Activated T-helper 1 cell treated with anti-CD3 and anti-CD28 coated beads, Interleukin-12 subunit alpha, Interleukin-12 subunit beta, Interleukin-2, Interleukin-4 antibody, amounts not matched to agents 30 ng/mL and 10 ng/mL and 1 ng/mL, durations not matched to agents 14 hours and 24 hours and 36 hours (primary cell): ENCODE measurements at regions not wholly inside any gene's neighbourhood (a gene's known extent, or its start where the extent isn't known, plus 50 kb on each side); places are given as distances from the start of the nearest gene placed in this dataset.

Source experiments
- DNase-seq: peaks from one replicate; pipeline ENCODE4 v3.0.0; 2021; ENCODE audit warnings: low spot score
- H3K27ac Mint-ChIP-seq: one replicate; pipeline ENCODE4 v1.8.0; 2021; ENCODE audit warnings: mild to moderate bottlenecking, mixed read lengths
- H3K27me3 Mint-ChIP-seq: one replicate; pipeline ENCODE4 v1.8.0; 2022; ENCODE audit warnings: mild to moderate bottlenecking, moderate library complexity, mixed read lengths; ENCODE audit not compliant: insufficient read depth
- H3K36me3 Mint-ChIP-seq: one replicate; pipeline ENCODE4 v1.8.0; 2021; ENCODE audit warnings: low read depth, mixed read lengths
- H3K4me1 Mint-ChIP-seq: one replicate; pipeline ENCODE4 v1.8.0; 2021; ENCODE audit warnings: low read depth, mixed read lengths
- H3K4me3 Mint-ChIP-seq: one replicate; pipeline ENCODE4 v1.8.0; 2021; ENCODE audit warnings: mild to moderate bottlenecking, moderate library complexity, mixed read lengths
- H3K9me3 Mint-ChIP-seq: one replicate; pipeline ENCODE4 v1.8.0; 2021; ENCODE audit warnings: mixed read lengths
- intact Hi-C: fragments of 100-400 bp; cut with micrococcal nuclease; formaldehyde crosslinking; loops from one replicate; pipeline ENCODE4 v1.15.1; 2024

DNA sequence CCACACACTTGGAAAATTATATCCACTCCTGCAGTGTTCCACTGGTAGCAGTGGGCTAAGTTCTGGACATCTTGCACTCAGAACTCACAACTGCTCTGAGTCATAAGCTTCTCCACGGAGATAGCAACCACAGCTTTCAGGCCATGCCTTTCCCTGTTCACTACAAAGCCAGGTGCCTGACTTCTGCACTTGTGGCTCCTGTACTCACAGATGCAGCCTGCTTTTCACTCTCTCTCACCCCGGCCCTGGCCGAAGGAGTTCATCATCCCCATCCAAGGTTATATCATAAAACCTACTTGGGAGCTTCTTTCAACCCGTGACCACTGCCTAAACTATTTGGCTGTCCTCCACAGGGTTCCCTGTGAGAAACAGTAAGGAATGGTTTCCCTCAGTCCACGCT lies 999.4 kb downstream of the GLUD2 start:
- no peaks in the 10 kb centered on the region for H3K27me3 Mint-ChIP-seq
- no peaks in the 10 kb centered on the region for H3K36me3 Mint-ChIP-seq
- H3K27ac Mint-ChIP-seq: no peak overlapping the region
- intact Hi-C loops: no loop called here
- H3K9me3 Mint-ChIP-seq: no peaks in the 10 kb centered on the region
- no peak overlapping the region for H3K4me3 Mint-ChIP-seq
- no peaks in the 10 kb centered on the region for H3K4me1 Mint-ChIP-seq
- no peak for DNase-seq

DNA sequence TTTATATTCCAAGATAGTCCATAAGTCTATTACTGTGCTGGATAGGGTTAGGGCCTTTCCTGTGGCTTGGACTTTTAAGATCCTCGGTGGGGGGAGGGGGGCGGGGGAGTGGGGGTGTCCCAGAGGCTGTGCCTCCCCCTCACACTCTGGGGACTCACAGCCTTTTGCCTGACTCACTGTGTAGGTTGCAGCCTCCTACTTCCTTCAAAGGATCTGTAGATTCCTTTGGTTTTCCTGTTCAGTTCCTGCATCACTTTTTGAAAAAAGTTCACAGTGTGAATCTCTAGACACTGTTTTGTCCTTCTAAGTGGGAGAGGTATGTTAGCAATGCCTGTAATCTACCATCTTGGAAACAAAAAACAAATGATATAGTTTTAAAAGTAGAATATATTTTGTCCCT lies 999.9 kb downstream of the GLUD2 start:
- no peaks in the 10 kb centered on the region for H3K9me3 Mint-ChIP-seq
- no peak overlapping the region for H3K4me3 Mint-ChIP-seq
- no peak for DNase-seq
- no peaks in the 10 kb centered on the region for H3K27me3 Mint-ChIP-seq
- intact Hi-C loops: no loop called here
- no peaks in the 10 kb centered on the region for H3K36me3 Mint-ChIP-seq
- H3K27ac Mint-ChIP-seq: no peak overlapping the region
- no peaks in the 10 kb centered on the region for H3K4me1 Mint-ChIP-seq

GRCh38 chrX:122055460-122055859 lies 1008.0 kb downstream of the GLUD2 start:
- intact Hi-C loops: no loop called here
- H3K36me3 Mint-ChIP-seq: no peaks in the 10 kb centered on the region
- no peak overlapping the region for H3K4me3 Mint-ChIP-seq
- H3K9me3 Mint-ChIP-seq: no peaks in the 10 kb centered on the region
- H3K27me3 Mint-ChIP-seq: no peaks in the 10 kb centered on the region
- no peak for DNase-seq
- H3K4me1 Mint-ChIP-seq: no peaks in the 10 kb centered on the region
- no peak overlapping the region for H3K27ac Mint-ChIP-seq

DNA sequence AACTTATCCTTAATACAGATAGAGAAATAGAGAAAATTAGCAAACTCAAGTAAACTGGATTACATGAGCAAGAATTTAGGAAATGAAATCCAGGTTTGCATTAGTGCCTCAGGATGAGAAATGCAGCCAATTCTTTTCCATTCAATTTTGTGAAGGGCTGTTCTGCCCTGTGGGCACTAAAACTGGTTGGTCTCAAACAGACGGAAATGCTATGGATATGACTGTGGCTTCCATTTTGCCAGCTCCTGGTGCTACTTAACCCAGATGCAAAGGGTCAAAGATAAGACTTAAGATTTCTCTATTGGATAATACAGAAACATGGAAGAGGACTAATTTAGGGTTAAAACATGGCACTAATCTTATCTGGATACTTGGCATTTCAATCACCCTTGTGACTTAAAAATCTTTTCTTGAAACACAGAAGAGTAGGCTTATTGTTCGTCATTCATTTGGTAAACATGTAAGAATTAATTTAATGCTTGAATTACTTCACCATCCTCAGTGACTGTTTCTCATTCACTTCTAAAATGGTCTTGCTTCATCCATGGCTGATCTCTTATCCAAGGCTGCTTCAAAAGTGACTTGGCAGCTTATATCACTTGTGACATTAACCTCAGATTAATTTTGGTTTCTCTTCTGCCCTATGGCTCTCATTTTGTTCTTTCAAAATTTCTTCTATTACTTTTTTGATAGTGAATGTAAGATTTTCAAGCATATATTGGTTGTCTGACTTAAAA lies 1008.7 kb downstream of the GLUD2 start:
- H3K4me1 Mint-ChIP-seq: no peaks in the 10 kb centered on the region
- DNase-seq: no peak
- intact Hi-C loops: no loop called here
- H3K9me3 Mint-ChIP-seq: no peaks in the 10 kb centered on the region
- no peak overlapping the region for H3K4me3 Mint-ChIP-seq
- H3K27ac Mint-ChIP-seq: no peak overlapping the region
- H3K36me3 Mint-ChIP-seq: no peaks in the 10 kb centered on the region
- no peaks in the 10 kb centered on the region for H3K27me3 Mint-ChIP-seq

GRCh38 chrX:122076241-122076640 lies 1028.8 kb downstream of the GLUD2 start:
- intact Hi-C loops: no loop called here
- Mint-ChIP-seq H3K4me1 (no peaks in the 10 kb centered on the region), H3K36me3 (no peaks in the 10 kb centered on the region), H3K4me3 (no peak overlapping the region), H3K9me3 (no peaks in the 10 kb centered on the region), H3K27me3 (no peaks in the 10 kb centered on the region), H3K27ac (no peak overlapping the region)
- DNase-seq: no peak

GRCh38 chrX:122078079-122078478 lies 1030.7 kb downstream of the GLUD2 start:
- no peak for DNase-seq
- intact Hi-C loops: no loop called here
- H3K9me3 Mint-ChIP-seq: no peaks in the 10 kb centered on the region
- no peaks in the 10 kb centered on the region for H3K4me1 Mint-ChIP-seq
- H3K4me3 Mint-ChIP-seq: no peak overlapping the region
- no peaks in the 10 kb centered on the region for H3K36me3 Mint-ChIP-seq
- no peaks in the 10 kb centered on the region for H3K27me3 Mint-ChIP-seq
- no peak overlapping the region for H3K27ac Mint-ChIP-seq

GRCh38 chrX:122087341-122087740 lies 1039.9 kb downstream of the GLUD2 start:
- no peak for DNase-seq
- Mint-ChIP-seq H3K27me3 (no peaks in the 10 kb centered on the region), H3K4me1 (no peaks in the 10 kb centered on the region), H3K27ac (no peak overlapping the region), H3K36me3 (no peaks in the 10 kb centered on the region), H3K9me3 (no peaks in the 10 kb centered on the region), H3K4me3 (no peak overlapping the region)
- intact Hi-C loops: no loop called here

DNA sequence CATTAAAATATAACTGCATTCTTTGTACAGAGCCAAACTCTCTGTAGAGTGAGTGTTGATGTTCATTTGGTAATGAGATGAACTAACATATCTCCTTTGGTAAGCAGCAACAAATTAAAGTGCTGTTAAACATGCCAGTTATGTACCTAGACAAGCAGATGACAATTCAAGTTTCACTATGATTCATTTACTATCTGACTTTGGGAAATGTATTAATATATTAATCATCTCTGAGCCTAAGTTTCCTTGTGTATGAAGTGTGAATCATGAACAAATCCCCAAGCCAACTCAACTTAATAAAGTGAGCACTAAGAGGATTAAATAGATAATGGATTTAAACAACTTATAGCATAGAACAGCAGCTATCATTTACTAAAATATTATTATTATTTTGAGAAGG lies 1044.2 kb downstream of the GLUD2 start:
- no peaks in the 10 kb centered on the region for H3K36me3 Mint-ChIP-seq
- intact Hi-C loops: no loop called here
- H3K9me3 Mint-ChIP-seq: no peaks in the 10 kb centered on the region
- no peak overlapping the region for H3K27ac Mint-ChIP-seq
- no peak for DNase-seq
- H3K4me3 Mint-ChIP-seq: no peak overlapping the region
- H3K27me3 Mint-ChIP-seq: no peaks in the 10 kb centered on the region
- H3K4me1 Mint-ChIP-seq: no peaks in the 10 kb centered on the region

DNA sequence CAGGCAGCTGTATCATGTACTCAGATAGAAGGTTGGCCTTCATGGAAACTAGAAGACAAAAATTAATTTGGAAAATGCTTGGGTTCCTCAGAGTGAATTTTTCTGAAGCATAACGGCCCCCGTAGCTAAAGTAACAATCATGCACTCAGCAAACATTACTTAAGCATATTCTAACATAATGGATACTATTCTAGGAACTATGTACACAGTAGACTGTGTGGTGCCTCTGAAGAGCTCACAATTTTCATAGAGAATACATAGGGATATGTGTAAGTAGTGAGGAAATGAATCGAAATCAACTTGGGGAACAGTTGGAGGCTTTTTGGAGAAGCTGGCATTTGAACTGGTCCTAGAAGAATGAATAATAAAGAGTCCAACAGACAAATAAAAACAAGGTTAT lies 1045.0 kb downstream of the GLUD2 start:
- intact Hi-C loops: no loop called here
- Mint-ChIP-seq H3K4me1 (no peaks in the 10 kb centered on the region), H3K9me3 (no peaks in the 10 kb centered on the region), H3K4me3 (no peak overlapping the region), H3K27ac (no peak overlapping the region), H3K27me3 (no peaks in the 10 kb centered on the region), H3K36me3 (no peaks in the 10 kb centered on the region)
- DNase-seq: no peak

GRCh38 chrX:122092978-122093377 lies 1045.6 kb downstream of the GLUD2 start:
- no peak for DNase-seq
- Mint-ChIP-seq H3K4me3 (no peak overlapping the region), H3K27me3 (no peaks in the 10 kb centered on the region), H3K9me3 (no peaks in the 10 kb centered on the region), H3K27ac (no peak overlapping the region), H3K4me1 (no peaks in the 10 kb centered on the region), H3K36me3 (no peaks in the 10 kb centered on the region)
- intact Hi-C loops: no loop called here

DNA sequence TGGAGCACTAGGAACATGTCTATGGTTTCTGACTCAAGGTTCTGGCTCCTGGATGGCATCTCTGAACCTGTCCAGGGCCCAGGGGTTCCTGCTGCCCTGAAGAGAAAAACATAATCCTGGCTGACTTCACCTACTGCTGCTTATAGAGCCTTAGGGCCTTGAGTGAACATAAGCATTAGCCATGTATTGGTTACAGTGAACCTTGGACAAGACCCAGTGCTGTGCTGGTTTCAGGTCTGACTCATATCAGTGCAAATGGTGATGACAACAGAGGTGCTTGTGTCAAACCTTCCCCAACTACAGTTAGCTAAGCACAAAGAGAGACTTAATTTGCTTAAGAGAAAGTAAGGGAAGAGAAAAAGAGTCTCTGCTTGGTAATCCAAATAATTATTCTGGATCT lies 1047.2 kb downstream of the GLUD2 start:
- H3K4me1 Mint-ChIP-seq: no peaks in the 10 kb centered on the region
- H3K36me3 Mint-ChIP-seq: no peaks in the 10 kb centered on the region
- no peak for DNase-seq
- H3K4me3 Mint-ChIP-seq: no peak overlapping the region
- intact Hi-C loops: no loop called here
- H3K9me3 Mint-ChIP-seq: no peaks in the 10 kb centered on the region
- no peaks in the 10 kb centered on the region for H3K27me3 Mint-ChIP-seq
- no peak overlapping the region for H3K27ac Mint-ChIP-seq

DNA sequence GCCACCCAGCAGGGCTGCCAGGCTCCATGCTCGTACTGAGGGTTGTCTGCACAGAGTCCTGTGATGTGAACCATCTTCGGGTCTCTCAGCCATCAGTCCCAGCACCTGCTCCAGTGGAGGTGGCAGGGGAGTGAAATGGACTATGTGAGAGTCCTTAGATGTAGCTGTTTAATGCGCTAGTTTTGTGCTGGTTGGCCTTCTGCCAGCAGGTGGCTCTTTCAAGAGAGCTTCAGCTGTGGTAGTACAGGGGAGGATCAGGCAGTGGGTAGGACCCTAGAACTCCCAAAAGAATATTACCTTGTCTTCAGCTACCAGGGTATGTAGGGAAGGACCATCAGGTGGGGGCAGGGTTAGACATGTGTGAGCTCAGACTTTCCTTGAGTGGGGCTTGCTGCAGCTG lies 1066.0 kb downstream of the GLUD2 start:
- Mint-ChIP-seq H3K9me3 (no peaks in the 10 kb centered on the region), H3K4me1 (no peaks in the 10 kb centered on the region), H3K36me3 (no peaks in the 10 kb centered on the region), H3K27me3 (no peaks in the 10 kb centered on the region), H3K27ac (no peak overlapping the region), H3K4me3 (no peak overlapping the region)
- DNase-seq: no peak
- intact Hi-C loops: no loop called here

- no peak for DNase-seq
- Mint-ChIP-seq H3K9me3 (no peaks in the 10 kb centered on the region), H3K36me3 (no peaks in the 10 kb centered on the region), H3K4me3 (no peak overlapping the region), H3K4me1 (no peaks in the 10 kb centered on the region), H3K27ac (no peak overlapping the region), H3K27me3 (no peaks in the 10 kb centered on the region)
- intact Hi-C loops: no loop called here
Observed at GRCh38 chrX:122113896-122114295, 1066.5 kb downstream of the GLUD2 start.

GRCh38 chrX:122115604-122116003 lies 1068.2 kb downstream of the GLUD2 start:
- Mint-ChIP-seq H3K4me1 (no peaks in the 10 kb centered on the region), H3K36me3 (no peaks in the 10 kb centered on the region), H3K4me3 (no peak overlapping the region), H3K27me3 (no peaks in the 10 kb centered on the region), H3K27ac (no peak overlapping the region), H3K9me3 (no peaks in the 10 kb centered on the region)
- intact Hi-C loops: no loop called here
- DNase-seq: no peak
